ENCODE measurements at regions not wholly inside any gene's neighbourhood (a gene's known extent, or its start where the extent isn't known, plus 50 kb on each side); places are given as distances from the start of the nearest gene placed in this dataset.

DNA sequence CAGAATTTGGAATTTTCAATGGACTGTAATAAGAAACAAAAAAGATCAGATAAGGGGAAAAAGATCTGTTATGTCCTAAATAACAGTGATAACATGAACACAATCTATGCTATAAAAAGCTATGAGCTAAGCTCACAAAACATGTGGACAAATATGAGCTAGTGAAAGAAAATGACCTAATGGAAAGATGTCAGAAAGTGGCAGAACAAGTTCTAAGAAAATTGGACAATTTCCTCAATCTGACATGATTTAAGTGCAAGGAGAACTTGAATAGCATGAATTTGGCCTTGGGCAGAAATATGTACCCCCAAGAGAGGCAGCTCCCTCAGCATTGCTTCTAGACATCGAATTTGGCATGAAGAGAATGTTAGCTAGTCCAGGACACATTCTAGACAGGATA, 212.0 kb upstream of the PGR start:
- Histone ChIP-seq H4K20me1 (replicated peaks in 1 of 2; ENCODE audit: control insufficient read depth in 1 of 2, insufficient read depth in 2 of 2, low read length in 2 of 2) (no peaks in the 10 kb centered on the region), H3K23ac (ENCODE audit: insufficient read length) (no peak overlapping the region), H3K23me2 (ENCODE audit: low read depth, low read length) (no peaks in the 10 kb centered on the region), H3K14ac (ENCODE audit: insufficient read length) (no peak overlapping the region), H3K18ac (ENCODE audit: extremely low read depth, low read length) (no peak overlapping the region), H2BK12ac (ENCODE audit: low read depth, low read length) (no peak overlapping the region), H3K56ac (replicated peaks; ENCODE audit: insufficient read length, low read depth, low read length) (no peak overlapping the region), H3K9me3 (ENCODE audit: insufficient read depth in 2 of 2, low read depth in 1 of 2, low read length in 1 of 2) (no peaks in the 10 kb centered on the region), H3K27me3 (replicated peaks in 1 of 4; ENCODE audit: control insufficient read depth in 3 of 4, extremely low read depth in 1 of 4, insufficient read depth in 3 of 4, low read length in 3 of 4) (no peaks in the 10 kb centered on the region), H4K91ac (replicated peaks; ENCODE audit: insufficient read length, low read length) (no peak overlapping the region), H3K36me3 (ENCODE audit: control insufficient read depth in 2 of 4, insufficient read depth in 4 of 4, low read length in 3 of 4) (no peaks in the 10 kb centered on the region), H2AFZ (ENCODE audit: low read length) (no peak overlapping the region), H3K27ac (ENCODE audit: low read depth, low read length) (no peak overlapping the region), H3K4me1 (replicated peaks in 1 of 4; ENCODE audit: control insufficient read depth in 3 of 4, insufficient read depth in 4 of 4, low read length in 3 of 4) (peaks cover 0 to 5% (median 4%) of the 10 kb centered on the region in 4 experiments; a peak in 5 of 7 replicates), H3K9ac (replicated peaks in 1 of 4; ENCODE audit: extremely low read depth in 1 of 4, low read depth in 3 of 4, low read length in 3 of 4) (no peak overlapping the region), H3K79me2 (ENCODE audit: control insufficient read depth in 1 of 2, insufficient read depth in 2 of 2, low read length in 2 of 2) (no peaks in the 10 kb centered on the region), H2BK15ac (ENCODE audit: low read length) (no peak overlapping the region), H2BK20ac (ENCODE audit: low read length) (no peak overlapping the region), H3K4me3 (ENCODE audit: extremely low read depth in 1 of 4, insufficient read depth in 2 of 4, low read depth in 3 of 4, low read length in 4 of 4) (no peak overlapping the region), H4K5ac (ENCODE audit: insufficient read length, low read depth, low read length) (no peak overlapping the region), H3K79me1 (ENCODE audit: low read depth, low read length) (no peaks in the 10 kb centered on the region), H2AK5ac (ENCODE audit: low read depth, low read length) (no peak overlapping the region), H4K8ac (ENCODE audit: extremely low read depth, insufficient read depth, low read length) (no peak overlapping the region), H3K4me2 (ENCODE audit: insufficient read depth in 1 of 2, low read depth in 2 of 2, low read length in 2 of 2) (no peak overlapping the region), H3K4ac (replicated peaks; ENCODE audit: insufficient read length, low read depth, low read length) (no peak overlapping the region), H2BK120ac (replicated peaks; ENCODE audit: low read depth, low read length) (no peak overlapping the region), H2BK5ac (ENCODE audit: low read depth, low read length) (no peak overlapping the region)
- 96% methylated on average over 1 of the region's 1 CpG; no CpG with 5 or more reads in 1 of the 2 experiments for WGBS, 2 experiments (ENCODE audit: extremely low coverage in 1 of 2, insufficient coverage in 1 of 2, insufficient read length in 1 of 2, insufficient replicate concordance in 2 of 2, low coverage in 1 of 2, low lambda C conversion rate in 2 of 2, missing lambda C conversion rate in 1 of 2)
- FAIRE-seq, result no peak
- CTCF ChIA-PET (ENCODE audit: partially characterized antibody), result no interaction called here
- no peak for DNase-seq (ENCODE audit: low read depth in 1 of 2, low spot score in 2 of 2)
- POLR2A ChIA-PET (ENCODE audit: partially characterized antibody), result no interaction called here
- TF ChIP-seq ATF2 (IDR thresholded peaks at IDR 0.05; ENCODE audit: low read length) (no peak), KDM4A (IDR thresholded peaks at IDR 0.05; ENCODE audit: low read depth, low read length, severe bottlenecking) (no peak), TCF12 (IDR thresholded peaks at IDR 0.05; ENCODE audit: low read depth, low read length) (no peak), RFX5 (IDR thresholded peaks at IDR 0.05; ENCODE audit: borderline replicate concordance, low read depth, low read length) (no peak), POU5F1 (IDR thresholded peaks at IDR 0.05; ENCODE audit: low read depth, low read length) (no peak), KDM1A (IDR thresholded peaks at IDR 0.05; ENCODE audit: borderline replicate concordance, low read length) (no peak), TAF1 (IDR thresholded peaks at IDR 0.05; ENCODE audit: low read depth, low read length) (no peak), CREB1 (IDR thresholded peaks at IDR 0.05) (no peak), SIRT6 (IDR thresholded peaks at IDR 0.05; ENCODE audit: low read length) (no peak), RNF2 (IDR thresholded peaks at IDR 0.05; ENCODE audit: borderline replicate concordance, low read depth, low read length, missing control alignments, poor library complexity, severe bottlenecking) (no peak), CEBPB (IDR thresholded peaks at IDR 0.05; ENCODE audit: low read depth, low read length) (no peak)
